HFFc6 (cell line): ENCODE measurements at regions not wholly inside any gene's neighbourhood (a gene's known extent, or its start where the extent isn't known, plus 50 kb on each side); places are given as distances from the start of the nearest gene placed in this dataset.
"Not testable (repeated sequence)": the region's sequence is repeated elsewhere in the genome, so short reads cannot be mapped to it uniquely, and the experiment has no call there.

Source experiments
- DNase-seq: peaks from one replicate; pipeline ENCODE4 v3.0.0-alpha.2; 2018
- H3K27ac Mint-ChIP-seq: 2 replicates; pipeline ENCODE4 v1.8.0; 2020; ENCODE audit warnings: mild to moderate bottlenecking, mixed read lengths
- H3K27me3 Mint-ChIP-seq: 2 replicates; pipeline ENCODE4 v1.8.0; 2021; ENCODE audit warnings: mild to moderate bottlenecking, moderate library complexity, mixed read lengths; ENCODE audit not compliant: insufficient read depth
- H3K36me3 Mint-ChIP-seq: 2 replicates; pipeline ENCODE4 v1.8.0; 2021; ENCODE audit warnings: low read depth, mixed read lengths
- H3K4me1 Mint-ChIP-seq: 2 replicates; pipeline ENCODE4 v1.8.0; 2020; ENCODE audit warnings: low read depth, mixed read lengths
- H3K4me3 Mint-ChIP-seq: 2 replicates; pipeline ENCODE4 v1.8.0; 2020; ENCODE audit warnings: mild to moderate bottlenecking, moderate library complexity, mixed read lengths
- H3K9me3 Mint-ChIP-seq: 2 replicates; pipeline ENCODE4 v1.8.0; 2020; ENCODE audit warnings: mild to moderate bottlenecking, mixed read lengths
- TF ChIP-seq, protein P1 (sequence below): fragments of 200-600 bp; sonication (generic); IDR thresholded peaks from 2 replicates; pipeline ENCODE4 v1.5.0; 2021; ENCODE audit warnings: antibody characterized with exemption, mild to moderate bottlenecking

DNA sequence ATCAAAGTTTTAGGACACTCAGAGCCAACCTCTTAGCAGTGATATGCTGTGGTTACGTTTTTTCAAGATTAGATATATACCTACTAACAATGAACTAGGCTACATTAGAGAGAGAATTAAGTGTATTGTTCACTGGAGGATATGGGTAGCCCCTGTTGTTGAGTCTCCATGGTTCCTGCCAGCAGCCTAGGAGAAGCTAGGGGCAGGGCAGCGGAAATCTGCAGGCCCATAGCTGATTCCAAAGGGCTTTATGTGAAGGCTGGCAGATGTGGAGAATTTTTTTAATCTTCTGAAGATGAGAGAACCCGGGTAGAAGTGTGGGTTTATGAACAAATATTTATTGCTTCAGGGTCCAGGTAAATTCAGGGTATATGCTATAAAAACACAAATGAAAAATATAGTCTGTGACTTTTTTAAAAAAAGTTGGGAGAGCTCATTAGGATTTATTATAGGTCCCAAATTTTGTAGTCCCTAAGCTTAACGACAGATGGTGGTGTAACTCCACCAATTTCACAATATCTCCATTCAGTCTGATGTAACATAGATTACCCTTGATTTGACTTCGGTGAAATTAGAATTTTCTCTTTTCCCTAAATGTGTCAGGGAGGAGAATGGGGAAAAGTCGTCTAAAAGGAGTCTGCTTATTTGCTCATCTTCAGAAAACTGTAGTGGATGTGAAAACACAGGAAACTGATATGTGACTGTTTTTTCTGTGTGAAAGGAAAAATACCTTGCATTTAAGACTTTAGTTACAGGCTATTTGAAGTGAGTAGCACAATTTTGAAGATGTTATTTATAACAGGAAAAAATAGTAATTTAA lies 163.0 kb upstream of the PPP1R3A start:
- DNase-seq = peak; percentile 48
- H3K4me1 Mint-ChIP-seq = peaks cover 23% of the 10 kb centered on the region
- H3K27ac Mint-ChIP-seq = no peak overlapping the region
- no peaks in the 10 kb centered on the region; the same call in 1 of the 2 replicates for H3K9me3 Mint-ChIP-seq
- H3K36me3 Mint-ChIP-seq = no peaks in the 10 kb centered on the region
- peaks cover 30% of the 10 kb centered on the region for H3K27me3 Mint-ChIP-seq
- no peak overlapping the region for H3K4me3 Mint-ChIP-seq
- TF ChIP-seq, protein P1, sequence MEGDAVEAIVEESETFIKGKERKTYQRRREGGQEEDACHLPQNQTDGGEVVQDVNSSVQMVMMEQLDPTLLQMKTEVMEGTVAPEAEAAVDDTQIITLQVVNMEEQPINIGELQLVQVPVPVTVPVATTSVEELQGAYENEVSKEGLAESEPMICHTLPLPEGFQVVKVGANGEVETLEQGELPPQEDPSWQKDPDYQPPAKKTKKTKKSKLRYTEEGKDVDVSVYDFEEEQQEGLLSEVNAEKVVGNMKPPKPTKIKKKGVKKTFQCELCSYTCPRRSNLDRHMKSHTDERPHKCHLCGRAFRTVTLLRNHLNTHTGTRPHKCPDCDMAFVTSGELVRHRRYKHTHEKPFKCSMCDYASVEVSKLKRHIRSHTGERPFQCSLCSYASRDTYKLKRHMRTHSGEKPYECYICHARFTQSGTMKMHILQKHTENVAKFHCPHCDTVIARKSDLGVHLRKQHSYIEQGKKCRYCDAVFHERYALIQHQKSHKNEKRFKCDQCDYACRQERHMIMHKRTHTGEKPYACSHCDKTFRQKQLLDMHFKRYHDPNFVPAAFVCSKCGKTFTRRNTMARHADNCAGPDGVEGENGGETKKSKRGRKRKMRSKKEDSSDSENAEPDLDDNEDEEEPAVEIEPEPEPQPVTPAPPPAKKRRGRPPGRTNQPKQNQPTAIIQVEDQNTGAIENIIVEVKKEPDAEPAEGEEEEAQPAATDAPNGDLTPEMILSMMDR = peak; percentile 77

DNA sequence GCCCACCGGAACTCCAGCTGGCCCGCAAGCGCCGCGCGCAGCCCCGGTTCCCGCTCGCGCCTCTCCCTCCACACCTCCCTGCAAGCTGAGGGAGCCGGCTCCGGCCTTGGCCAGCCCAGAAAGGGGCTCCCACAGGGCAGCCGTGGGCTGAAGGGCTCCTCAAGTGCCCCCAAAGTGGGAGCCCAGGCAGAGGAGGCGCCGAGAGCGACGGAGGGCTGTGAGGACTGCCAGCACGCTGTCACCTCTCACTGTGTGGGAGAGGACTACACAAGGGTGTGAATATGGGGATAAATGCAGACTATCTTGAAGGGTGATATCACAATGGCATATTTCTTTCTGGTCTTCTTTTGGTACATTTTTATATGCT lies 158.3 kb upstream of the PPP1R3A start:
- H3K27ac Mint-ChIP-seq, H3K27me3 Mint-ChIP-seq, H3K9me3 Mint-ChIP-seq, H3K4me3 Mint-ChIP-seq, DNase-seq, H3K36me3 Mint-ChIP-seq, H3K4me1 Mint-ChIP-seq: not testable (repeated sequence)

DNA sequence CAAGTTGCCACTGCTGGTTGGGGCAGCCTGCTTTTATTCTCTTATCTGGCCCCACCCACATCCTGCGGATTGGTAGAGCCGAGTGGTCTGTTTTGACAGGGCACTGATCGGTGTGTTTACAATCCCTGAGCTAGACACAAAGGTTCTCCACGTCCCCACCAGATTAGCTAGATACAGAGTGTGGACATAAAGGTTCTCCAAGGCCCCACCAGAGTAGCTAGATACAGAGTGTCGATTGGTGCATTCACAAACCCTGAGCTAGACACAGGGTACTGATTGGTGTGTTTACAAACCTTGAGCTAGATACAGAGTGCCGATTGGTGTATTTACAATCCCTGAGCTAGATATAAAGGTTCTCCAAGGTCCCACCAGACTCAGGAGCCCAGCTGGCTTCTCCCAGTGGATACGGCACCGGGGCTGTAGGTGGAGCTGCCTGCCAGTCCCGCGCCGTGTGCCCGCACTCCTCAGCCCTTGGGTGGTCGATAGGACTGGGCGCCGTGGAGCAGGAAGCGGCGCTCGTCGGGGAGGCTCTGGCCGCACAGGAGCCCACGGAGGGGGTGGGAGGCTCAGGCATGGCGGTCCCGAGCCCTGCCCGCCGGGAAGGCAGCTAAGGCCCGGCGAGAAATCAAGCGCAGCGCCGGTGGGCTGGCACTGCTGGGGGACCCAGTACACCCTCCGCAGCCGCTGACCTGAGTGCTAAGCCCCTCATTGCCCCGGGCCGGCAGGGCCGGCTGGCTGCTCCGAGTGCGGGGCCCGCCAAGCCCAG lies 157.8 kb upstream of the PPP1R3A start:
- H3K9me3 Mint-ChIP-seq, DNase-seq: not testable (repeated sequence)

DNA sequence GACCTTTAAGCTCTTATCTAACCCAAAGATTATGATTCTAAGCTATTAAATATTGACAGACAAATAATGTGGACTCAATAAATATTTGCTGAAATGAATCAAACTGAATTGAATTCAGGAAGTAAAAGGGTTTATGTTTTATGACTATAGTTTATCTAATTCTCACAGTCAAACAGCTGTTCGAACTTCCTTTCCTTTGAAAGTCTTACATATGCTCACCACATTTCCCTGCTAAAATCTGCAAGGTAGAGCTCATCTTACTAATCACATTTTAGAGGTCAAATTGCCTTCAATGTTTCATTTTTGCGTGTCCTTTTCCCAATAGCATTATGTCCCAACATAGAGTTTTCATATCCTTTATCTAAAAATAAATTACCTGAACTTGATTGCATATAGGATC lies 154.9 kb upstream of the PPP1R3A start:
- Mint-ChIP-seq H3K4me1 (no peaks in the 10 kb centered on the region), H3K4me3 (no peak overlapping the region), H3K27ac (no peak overlapping the region), H3K27me3 (no peaks in the 10 kb centered on the region; the same call in 1 of the 2 replicates), H3K9me3 (no peaks in the 10 kb centered on the region), H3K36me3 (no peaks in the 10 kb centered on the region)
- DNase-seq = no peak
- TF ChIP-seq, protein P1 = no peak

More for the DNA sequence above, 157.8 kb upstream of the PPP1R3A start:
- not testable (repeated sequence) for H3K27ac Mint-ChIP-seq, H3K27me3 Mint-ChIP-seq, H3K36me3 Mint-ChIP-seq, H3K4me3 Mint-ChIP-seq, H3K4me1 Mint-ChIP-seq

DNA sequence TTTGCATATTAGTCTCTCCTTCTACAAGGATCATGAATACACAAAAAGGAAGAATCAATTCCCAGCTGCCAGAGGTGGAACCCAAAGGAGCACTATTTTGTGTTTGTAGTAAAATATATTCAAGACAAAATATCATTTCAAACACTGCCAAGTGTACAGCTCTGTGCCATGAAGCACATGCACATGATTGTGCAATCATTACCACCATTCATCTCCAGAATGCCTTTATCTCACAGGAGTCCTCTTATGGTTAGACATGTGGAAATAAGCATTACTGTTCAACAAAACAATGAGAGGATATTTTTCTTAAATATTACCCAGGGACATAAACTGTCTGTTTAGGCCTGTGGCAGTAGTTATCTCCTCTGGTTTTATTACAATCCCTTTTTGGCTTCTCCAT lies 151.4 kb upstream of the PPP1R3A start:
- Mint-ChIP-seq H3K36me3 (no peaks in the 10 kb centered on the region), H3K27ac (no peak overlapping the region), H3K4me1 (no peaks in the 10 kb centered on the region), H3K4me3 (no peak overlapping the region), H3K9me3 (no peaks in the 10 kb centered on the region), H3K27me3 (no peaks in the 10 kb centered on the region; the same call in 1 of the 2 replicates)
- DNase-seq = no peak
- TF ChIP-seq, protein P1 = no peak

DNA sequence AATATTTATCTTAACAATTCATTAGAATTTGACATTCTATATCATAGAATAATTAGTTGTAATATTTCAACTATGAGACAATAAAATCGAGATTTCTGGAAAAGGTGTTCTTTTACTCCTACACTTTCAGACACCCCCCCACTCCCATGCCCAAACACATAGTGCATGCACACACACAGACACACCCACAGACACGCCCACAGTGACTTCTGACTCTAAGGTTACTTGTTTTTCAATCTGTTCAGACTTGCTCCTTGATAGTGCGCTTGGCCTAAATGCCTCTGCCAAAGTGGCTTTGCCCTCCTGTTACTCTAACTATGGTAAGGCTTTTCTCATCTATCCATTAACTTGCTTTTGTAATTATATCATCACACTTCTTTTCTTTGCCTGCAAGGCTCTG lies 144.0 kb upstream of the PPP1R3A start:
- Mint-ChIP-seq H3K9me3 (no peaks in the 10 kb centered on the region), H3K36me3 (no peaks in the 10 kb centered on the region), H3K4me1 (no peaks in the 10 kb centered on the region), H3K27ac (no peak overlapping the region), H3K4me3 (no peak overlapping the region), H3K27me3 (no peaks in the 10 kb centered on the region; the same call in 1 of the 2 replicates)
- TF ChIP-seq, protein P1 = no peak
- DNase-seq = no peak
